ENCODE measurements at regions not wholly inside any gene's neighbourhood (a gene's known extent, or its start where the extent isn't known, plus 50 kb on each side); places are given as distances from the start of the nearest gene placed in this dataset.

- DNase-seq: no peak
- intact Hi-C loops (cut with DNase I): no loop called here
Measured at GRCh38 chr14:87879389-87879788, 113.6 kb downstream of the GALC start.

- DNase-seq: no peak
- intact Hi-C loops (cut with DNase I): no loop called here
Measured at GRCh38 chr14:87878959-87879358, 114.0 kb downstream of the GALC start.

GRCh38 chr14:87877877-87878276 is 115.1 kb downstream of the GALC start:
- DNase-seq: no peak
- intact Hi-C loops (cut with DNase I): no loop called here

GRCh38 chr14:87874676-87875075 is 118.3 kb downstream of the GALC start:
- no peak for DNase-seq
- intact Hi-C loops (cut with DNase I): no loop called here

GRCh38 chr14:87873741-87874140 is 119.2 kb downstream of the GALC start:
- DNase-seq: no peak
- intact Hi-C loops (cut with DNase I): no loop called here

- peak in 1 of 10 donors; percentile 13 for DNase-seq
- intact Hi-C loops (cut with DNase I): no loop called here
Measured at GRCh38 chr14:87869619-87870583, 123.1 kb downstream of the GALC start.

GRCh38 chr14:87868920-87869319 is 124.1 kb downstream of the GALC start:
- DNase-seq: no peak
- intact Hi-C loops (cut with DNase I): no loop called here

GRCh38 chr14:87866116-87866515 is 126.9 kb downstream of the GALC start:
- intact Hi-C loops (cut with DNase I): no loop called here

GRCh38 chr14:87864356-87865270 is 128.4 kb downstream of the GALC start:
- intact Hi-C loops (cut with DNase I): no loop called here
- no peak for DNase-seq

More at GRCh38 chr14:87866116-87866515, 126.9 kb downstream of the GALC start:
- no peak for DNase-seq

GRCh38 chr14:87863047-87863446 is 129.9 kb downstream of the GALC start:
- DNase-seq: no peak
- intact Hi-C loops (cut with DNase I): no loop called here

- intact Hi-C loops (cut with DNase I): no loop called here
- DNase-seq: no peak
Measured at GRCh38 chr14:87852107-87852506, 140.9 kb downstream of the GALC start.

- intact Hi-C loops (cut with DNase I): no loop called here
- DNase-seq: no peak
Measured at GRCh38 chr14:87851190-87851589, 141.8 kb downstream of the GALC start.

- intact Hi-C loops (cut with DNase I): no loop called here
- DNase-seq: no peak
Measured at GRCh38 chr14:87847216-87847755, 145.7 kb downstream of the GALC start.

GRCh38 chr14:87840906-87841305 is 152.1 kb downstream of the GALC start:
- intact Hi-C loops (cut with DNase I): no loop called here
- no peak for DNase-seq

GRCh38 chr14:87838931-87839330 is 154.1 kb downstream of the GALC start:
- DNase-seq: no peak
- intact Hi-C loops (cut with DNase I): no loop called here

GRCh38 chr14:87837296-87837695 is 155.7 kb downstream of the GALC start:
- no peak for DNase-seq
- intact Hi-C loops (cut with DNase I): no loop called here

- intact Hi-C loops (cut with DNase I): no loop called here
- no peak for DNase-seq
Measured at GRCh38 chr14:87834594-87834993, 158.4 kb downstream of the GALC start.

GRCh38 chr14:87833026-87833425 is 160.0 kb downstream of the GALC start:
- DNase-seq: no peak
- intact Hi-C loops (cut with DNase I): no loop called here

GRCh38 chr14:87830443-87831096 is 162.4 kb downstream of the GALC start:
- DNase-seq: no peak
- intact Hi-C loops (cut with DNase I): no loop called here

- intact Hi-C loops (cut with DNase I): no loop called here
- no peak for DNase-seq
Measured at GRCh38 chr14:87829543-87829942, 163.4 kb downstream of the GALC start.

Measured in posterior cingulate gyrus (tissue), 11 donors.